Activated naive CD4-positive, alpha-beta T cell treated with anti-CD3 and anti-CD28 coated beads, Interleukin-2, amount 10 ng/mL, durations not matched to agents 7 days and 5 days (primary cell): ENCODE measurements at regions not wholly inside any gene's neighbourhood (a gene's known extent, or its start where the extent isn't known, plus 50 kb on each side); places are given as distances from the start of the nearest gene placed in this dataset.
A peak's percentile ranks its signal among the peaks of the same experiment; 100 is the strongest.
"Not testable (repeated sequence)": the region's sequence is repeated elsewhere in the genome, so short reads cannot be mapped to it uniquely, and the experiment has no call there.

Experiments
- CTCF ChIA-PET: fragments of 350-600 bp; sonication (Branson Sonifier 250); formaldehyde crosslinking; loops from one replicate; lab custom pipeline; 2021; ENCODE audit warnings: antibody characterized with exemption; lab: Charles Lee
- DNase-seq: peaks from one replicate; pipeline ENCODE4 v3.0.0-alpha.2; 2020
- H3K27ac Mint-ChIP-seq: one replicate; pipeline ENCODE4 v1.8.0; 2021; ENCODE audit warnings: mild to moderate bottlenecking, moderate library complexity, mixed read lengths
- H3K27me3 Mint-ChIP-seq: one replicate; pipeline ENCODE4 v1.8.0; 2021; ENCODE audit warnings: mild to moderate bottlenecking, mixed read lengths
- H3K36me3 Mint-ChIP-seq: one replicate; pipeline ENCODE4 v1.8.0; 2021; ENCODE audit warnings: mixed read lengths
- H3K4me1 Mint-ChIP-seq: one replicate; pipeline ENCODE4 v1.8.0; 2021; ENCODE audit warnings: mixed read lengths
- H3K4me3 Mint-ChIP-seq: one replicate; pipeline ENCODE4 v1.8.0; 2021; ENCODE audit warnings: mild to moderate bottlenecking, moderate library complexity, mixed read lengths
- H3K9me3 Mint-ChIP-seq: one replicate; pipeline ENCODE4 v1.8.0; 2021; ENCODE audit warnings: mixed read lengths

- H3K4me3 Mint-ChIP-seq = no peak overlapping the region
- H3K9me3 Mint-ChIP-seq = peaks cover 3% of the 10 kb centered on the region
- H3K27ac Mint-ChIP-seq = no peak overlapping the region
- no peaks in the 10 kb centered on the region for H3K36me3 Mint-ChIP-seq
- no peak for DNase-seq
- peaks cover 16% of the 10 kb centered on the region for H3K27me3 Mint-ChIP-seq
- H3K4me1 Mint-ChIP-seq = no peaks in the 10 kb centered on the region
- CTCF ChIA-PET = no interaction called here
These were observed 79.7 kb downstream of the ZNF648 start for GRCh38 chr1:181981821-181982220.

DNA sequence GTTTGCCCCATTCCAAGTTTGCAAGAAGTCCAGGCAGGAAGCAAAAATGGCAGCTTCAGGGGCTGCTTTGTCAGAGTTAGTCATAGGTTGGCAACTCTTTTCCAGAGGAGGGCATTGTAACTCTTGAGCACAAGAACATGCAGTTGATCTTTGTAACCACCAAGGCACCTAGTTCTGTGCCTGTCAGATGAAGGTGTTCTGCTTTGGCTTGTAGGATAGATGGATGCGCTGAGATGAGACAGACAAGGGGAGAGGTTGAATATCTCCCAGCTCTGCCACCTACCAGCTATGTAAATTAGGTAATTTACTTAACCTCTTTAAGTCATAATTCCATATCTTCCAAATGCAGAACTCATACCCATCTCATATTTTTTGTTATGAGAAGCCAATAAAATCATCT is 89.3 kb downstream of the ZNF648 start:
- Mint-ChIP-seq H3K27ac (no peak overlapping the region), H3K27me3 (peaks cover 17% of the 10 kb centered on the region), H3K4me3 (no peak overlapping the region), H3K9me3 (peaks cover 2% of the 10 kb centered on the region), H3K4me1 (no peaks in the 10 kb centered on the region), H3K36me3 (no peaks in the 10 kb centered on the region)
- no peak for DNase-seq
- CTCF ChIA-PET = interaction anchor here (0.9 kb wide), 1 partner anchor 37 kb away, joined by 3 read pairs; no protein-coding TSS in a partner anchor

GRCh38 chr1:181971424-181971823 is 90.1 kb downstream of the ZNF648 start:
- Mint-ChIP-seq H3K36me3 (no peaks in the 10 kb centered on the region), H3K4me1 (no peaks in the 10 kb centered on the region), H3K27me3 (peaks cover 17% of the 10 kb centered on the region), H3K4me3 (no peak overlapping the region), H3K9me3 (no peaks in the 10 kb centered on the region), H3K27ac (no peak overlapping the region)
- no peak for DNase-seq
- CTCF ChIA-PET = interaction anchor here (0.8 to 0.9 kb wide), 2 partner anchors 81 to 109 kb away, joined by 3 to 4 read pairs; no protein-coding TSS in a partner anchor

- Mint-ChIP-seq H3K4me3 (no peak overlapping the region), H3K9me3 (no peaks in the 10 kb centered on the region), H3K27me3 (peaks cover 10% of the 10 kb centered on the region), H3K27ac (no peak overlapping the region), H3K4me1 (no peaks in the 10 kb centered on the region), H3K36me3 (no peaks in the 10 kb centered on the region)
- CTCF ChIA-PET = interaction anchor here (1.4 kb wide), 1 partner anchor 85 kb away, joined by 3 read pairs; no protein-coding TSS in a partner anchor
- DNase-seq = no peak
These were observed 91.6 kb downstream of the ZNF648 start for GRCh38 chr1:181969902-181970301.

DNA sequence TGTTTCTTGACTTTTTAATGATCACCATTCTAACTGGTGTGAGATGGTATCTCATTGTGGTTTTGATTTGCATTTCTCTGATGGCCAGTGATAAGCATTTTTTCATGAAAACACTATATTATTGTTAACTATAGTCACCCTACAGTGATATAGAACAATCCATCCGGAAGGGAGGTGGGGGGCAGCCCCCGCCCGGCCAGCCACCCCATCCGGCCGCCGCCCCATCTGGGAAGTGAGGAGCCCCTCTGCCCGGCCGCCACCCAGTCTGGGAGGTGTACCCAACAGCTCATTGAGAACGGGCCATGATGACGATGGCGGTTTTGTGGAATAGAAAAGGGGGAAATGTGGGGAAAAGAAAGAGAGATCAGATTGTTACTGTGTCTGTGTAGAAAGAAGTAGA is 106.8 kb downstream of the ZNF648 start:
- H3K27ac Mint-ChIP-seq, H3K4me3 Mint-ChIP-seq, H3K36me3 Mint-ChIP-seq, CTCF ChIA-PET, DNase-seq, H3K4me1 Mint-ChIP-seq, H3K27me3 Mint-ChIP-seq: not testable (repeated sequence)
- peaks cover 19% of the 10 kb centered on the region for H3K9me3 Mint-ChIP-seq

GRCh38 chr1:181954178-181954577 is 107.3 kb downstream of the ZNF648 start:
- H3K36me3 Mint-ChIP-seq, H3K27me3 Mint-ChIP-seq, H3K4me1 Mint-ChIP-seq, CTCF ChIA-PET, H3K4me3 Mint-ChIP-seq, DNase-seq, H3K27ac Mint-ChIP-seq: not testable (repeated sequence)
- H3K9me3 Mint-ChIP-seq = peaks cover 15% of the 10 kb centered on the region

- no peaks in the 10 kb centered on the region for H3K36me3 Mint-ChIP-seq
- peaks cover 3% of the 10 kb centered on the region for H3K27me3 Mint-ChIP-seq
- DNase-seq = no peak
- H3K4me1 Mint-ChIP-seq = no peaks in the 10 kb centered on the region
- H3K9me3 Mint-ChIP-seq = peaks cover 9% of the 10 kb centered on the region
- CTCF ChIA-PET = no interaction called here
- no peak overlapping the region for H3K27ac Mint-ChIP-seq
- H3K4me3 Mint-ChIP-seq = no peak overlapping the region
These were observed 107.9 kb downstream of the ZNF648 start for GRCh38 chr1:181953596-181953995.

DNA sequence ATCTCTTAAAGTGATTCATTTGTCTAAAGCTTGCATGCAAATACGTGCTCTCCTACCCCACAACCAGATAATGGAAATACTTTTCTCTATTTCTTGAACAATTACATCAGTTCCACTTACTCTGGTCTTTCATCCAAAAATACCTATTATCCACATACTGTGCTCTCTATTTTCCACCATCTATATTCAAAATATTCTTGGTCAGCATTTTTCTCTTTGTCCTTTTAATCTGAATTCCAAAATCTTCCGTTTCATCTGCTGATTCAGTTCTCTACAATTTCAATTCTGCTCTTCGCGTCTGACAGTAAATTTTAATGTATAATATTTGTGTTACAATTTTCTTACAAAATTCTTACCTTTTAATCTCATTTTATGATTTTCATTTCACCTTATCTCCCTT is 110.3 kb downstream of the ZNF648 start:
- Mint-ChIP-seq H3K4me1 (no peaks in the 10 kb centered on the region), H3K27me3 (peaks cover 5% of the 10 kb centered on the region), H3K9me3 (no peaks in the 10 kb centered on the region), H3K27ac (no peak overlapping the region), H3K4me3 (no peak overlapping the region), H3K36me3 (no peaks in the 10 kb centered on the region)
- CTCF ChIA-PET = interaction anchor here (2.1 kb wide), 1 partner anchor 14 kb away, joined by 7 read pairs; no protein-coding TSS in a partner anchor
- no peak for DNase-seq

DNA sequence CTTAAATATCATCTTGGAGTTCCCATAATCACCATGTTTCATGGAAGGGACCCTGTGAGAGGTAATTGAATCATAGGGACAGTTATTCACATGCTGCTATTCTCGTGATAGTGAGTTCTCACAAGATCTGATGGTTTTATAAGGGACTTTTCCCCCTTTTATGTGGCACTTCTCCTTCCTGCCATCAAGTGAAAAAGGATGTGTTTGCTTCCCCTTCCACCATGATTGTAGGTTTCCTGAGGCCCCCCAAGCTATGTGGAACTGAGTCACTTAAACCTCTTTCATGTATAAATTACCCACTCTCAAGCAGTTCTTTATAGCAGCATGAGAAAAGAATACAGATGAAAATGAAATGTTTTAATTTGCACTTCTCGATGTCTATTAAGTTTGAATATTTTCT is 112.0 kb downstream of the ZNF648 start:
- Mint-ChIP-seq H3K4me1 (no peaks in the 10 kb centered on the region), H3K36me3 (no peaks in the 10 kb centered on the region), H3K9me3 (no peaks in the 10 kb centered on the region), H3K4me3 (no peak overlapping the region), H3K27ac (no peak overlapping the region), H3K27me3 (peaks cover 5% of the 10 kb centered on the region)
- CTCF ChIA-PET = no interaction called here
- DNase-seq = no peak

DNA sequence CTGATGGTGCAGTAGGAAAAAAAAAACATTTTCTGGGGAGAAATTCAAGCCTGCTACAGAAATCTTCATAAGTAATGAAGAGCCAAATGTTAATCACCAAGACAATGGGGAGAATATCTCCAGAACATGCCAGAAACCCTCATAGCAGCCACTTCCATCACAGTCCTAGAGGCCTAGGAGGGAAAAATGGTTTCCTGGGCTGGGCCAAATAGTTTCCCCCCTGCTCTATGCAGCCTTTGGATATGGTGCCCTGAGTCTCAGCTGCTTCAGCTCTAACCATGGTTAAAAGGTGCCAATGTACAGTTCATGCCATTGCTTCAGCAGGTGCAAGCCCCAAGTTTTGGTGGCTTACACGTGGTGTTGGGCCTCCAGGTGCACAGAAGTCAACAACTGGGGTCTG is 113.1 kb downstream of the ZNF648 start:
- H3K27me3 Mint-ChIP-seq = peaks cover 5% of the 10 kb centered on the region
- no peaks in the 10 kb centered on the region for H3K4me1 Mint-ChIP-seq
- no peaks in the 10 kb centered on the region for H3K36me3 Mint-ChIP-seq
- DNase-seq = no peak
- H3K27ac Mint-ChIP-seq = no peak overlapping the region
- no peaks in the 10 kb centered on the region for H3K9me3 Mint-ChIP-seq
- CTCF ChIA-PET = no interaction called here
- H3K4me3 Mint-ChIP-seq = no peak overlapping the region

DNA sequence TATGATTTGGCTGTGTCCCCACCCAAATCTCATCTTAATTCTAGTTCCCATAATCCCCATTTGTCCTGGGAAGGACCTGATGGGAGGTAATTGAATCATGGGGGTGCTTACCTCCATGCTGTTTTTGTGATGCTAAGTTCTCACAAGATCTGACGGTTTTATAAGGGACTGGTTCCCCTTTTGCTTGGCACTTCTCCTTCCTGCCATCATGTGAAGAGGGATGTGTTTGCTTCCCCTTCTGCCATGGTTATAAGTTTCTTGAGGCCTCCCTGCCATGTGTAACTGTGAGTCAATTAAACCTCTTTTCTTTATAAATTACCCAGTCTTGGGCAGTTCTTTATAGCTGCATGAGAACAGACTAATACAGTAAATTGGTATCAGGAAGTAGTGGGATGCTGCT is 114.1 kb downstream of the ZNF648 start:
- CTCF ChIA-PET = no interaction called here

GRCh38 chr1:181936768-181937581 is 124.5 kb downstream of the ZNF648 start:
- Mint-ChIP-seq H3K4me1 (no peaks in the 10 kb centered on the region), H3K4me3 (no peak overlapping the region), H3K36me3 (no peaks in the 10 kb centered on the region), H3K27me3 (peaks cover 3% of the 10 kb centered on the region), H3K27ac (no peak overlapping the region), H3K9me3 (no peaks in the 10 kb centered on the region)
- DNase-seq = peak; percentile 60
- CTCF ChIA-PET = interaction anchor here (0.6 to 7.6 kb wide), 18 partner anchors 9 to 514 kb away, joined by 3 to 49 read pairs (median 4); partner anchors contain the start of gene CACNA1E

More for the DNA sequence above, 114.1 kb downstream of the ZNF648 start:
- no peaks in the 10 kb centered on the region for H3K36me3 Mint-ChIP-seq
- no peak overlapping the region for H3K4me3 Mint-ChIP-seq
- H3K9me3 Mint-ChIP-seq = no peaks in the 10 kb centered on the region
- H3K27ac Mint-ChIP-seq = no peak overlapping the region
- H3K27me3 Mint-ChIP-seq = peaks cover 5% of the 10 kb centered on the region
- no peaks in the 10 kb centered on the region for H3K4me1 Mint-ChIP-seq
- DNase-seq = no peak

- Mint-ChIP-seq H3K36me3 (no peaks in the 10 kb centered on the region), H3K27me3 (peaks cover 4% of the 10 kb centered on the region), H3K27ac (no peak overlapping the region), H3K4me3 (no peak overlapping the region), H3K4me1 (no peaks in the 10 kb centered on the region), H3K9me3 (no peaks in the 10 kb centered on the region)
- CTCF ChIA-PET = interaction anchor here (0.6 to 7.6 kb wide), 18 partner anchors 8 to 513 kb away, joined by 3 to 49 read pairs (median 6); partner anchors contain the start of gene CACNA1E
- no peak for DNase-seq
These were observed 125.2 kb downstream of the ZNF648 start for GRCh38 chr1:181936269-181936668.

DNA sequence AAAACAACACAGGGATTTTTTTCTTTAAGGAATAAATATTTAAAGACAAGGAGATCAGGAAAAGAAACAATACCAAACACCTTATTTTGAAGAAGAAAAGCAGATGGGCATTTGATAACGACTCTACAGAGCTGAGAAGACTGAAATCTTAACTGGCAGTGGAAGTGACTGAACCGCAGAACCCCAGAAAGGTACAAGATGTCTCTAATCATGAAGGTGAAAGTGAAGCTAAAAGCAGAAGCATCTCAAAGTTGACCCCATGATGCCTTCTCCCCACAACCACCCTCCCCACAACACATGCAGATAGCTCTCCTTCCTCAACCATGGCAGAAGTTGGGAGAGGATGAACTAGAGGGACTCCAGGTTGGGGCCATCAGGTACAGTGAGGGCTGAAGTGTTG is 129.6 kb downstream of the ZNF648 start:
- no peaks in the 10 kb centered on the region for H3K4me1 Mint-ChIP-seq
- no peak for DNase-seq
- no peak overlapping the region for H3K27ac Mint-ChIP-seq
- no peaks in the 10 kb centered on the region for H3K9me3 Mint-ChIP-seq
- H3K27me3 Mint-ChIP-seq = peaks cover 4% of the 10 kb centered on the region
- no peak overlapping the region for H3K4me3 Mint-ChIP-seq
- CTCF ChIA-PET = no interaction called here
- no peaks in the 10 kb centered on the region for H3K36me3 Mint-ChIP-seq

DNA sequence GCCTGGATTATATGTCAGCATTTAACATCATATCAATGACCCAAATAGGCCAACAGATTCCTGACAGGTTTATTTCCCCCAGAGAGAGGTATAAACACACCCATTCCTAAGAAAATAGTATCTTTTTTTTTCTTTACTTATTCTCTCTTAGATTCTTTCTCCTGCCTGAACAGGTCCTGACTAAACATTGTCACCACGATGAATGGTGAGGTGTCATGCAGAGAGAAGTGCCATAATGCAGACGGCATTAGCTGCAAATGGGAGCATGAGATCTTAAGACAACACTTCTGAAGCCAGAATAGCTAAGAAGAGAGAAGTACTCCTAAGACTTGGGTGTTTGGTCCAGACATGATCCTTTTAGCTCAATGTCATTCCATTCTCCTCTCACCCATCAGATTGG is 131.3 kb downstream of the ZNF648 start:
- H3K36me3 Mint-ChIP-seq = no peaks in the 10 kb centered on the region
- peaks cover 4% of the 10 kb centered on the region for H3K27me3 Mint-ChIP-seq
- no peak for DNase-seq
- no peaks in the 10 kb centered on the region for H3K4me1 Mint-ChIP-seq
- H3K27ac Mint-ChIP-seq = no peak overlapping the region
- no peak overlapping the region for H3K4me3 Mint-ChIP-seq
- H3K9me3 Mint-ChIP-seq = no peaks in the 10 kb centered on the region
- CTCF ChIA-PET = interaction anchor here (0.7 kb wide), 1 partner anchor 124 kb away, joined by 3 read pairs; no protein-coding TSS in a partner anchor
